ENCODE measurements at regions not wholly inside any gene's neighbourhood (a gene's known extent, or its start where the extent isn't known, plus 50 kb on each side); places are given as distances from the start of the nearest gene placed in this dataset.
"Not testable (repeated sequence)": the region's sequence is repeated elsewhere in the genome, so short reads cannot be mapped to it uniquely, and the experiment has no call there.

- Histone ChIP-seq H3K27me3 (no peaks in the 10 kb centered on the region), H3K9me3 (no peaks in the 10 kb centered on the region), H3K27ac (no peak overlapping the region), H3K4me3 (no peak overlapping the region), H3K4me1 (no peaks in the 10 kb centered on the region), H3K36me3 (no peaks in the 10 kb centered on the region)
- WGBS, 2 donors = 64 to 77% methylated on average over 2 of the region's 2 CpGs
- ATAC-seq (ENCODE audit: low FRiP score in 2 of 2) (no peak), DNase-seq (no peak)
- TF ChIP-seq POLR2A (IDR thresholded peaks at IDR 0.05) = no peak
- TF ChIP-seq, protein P1, sequence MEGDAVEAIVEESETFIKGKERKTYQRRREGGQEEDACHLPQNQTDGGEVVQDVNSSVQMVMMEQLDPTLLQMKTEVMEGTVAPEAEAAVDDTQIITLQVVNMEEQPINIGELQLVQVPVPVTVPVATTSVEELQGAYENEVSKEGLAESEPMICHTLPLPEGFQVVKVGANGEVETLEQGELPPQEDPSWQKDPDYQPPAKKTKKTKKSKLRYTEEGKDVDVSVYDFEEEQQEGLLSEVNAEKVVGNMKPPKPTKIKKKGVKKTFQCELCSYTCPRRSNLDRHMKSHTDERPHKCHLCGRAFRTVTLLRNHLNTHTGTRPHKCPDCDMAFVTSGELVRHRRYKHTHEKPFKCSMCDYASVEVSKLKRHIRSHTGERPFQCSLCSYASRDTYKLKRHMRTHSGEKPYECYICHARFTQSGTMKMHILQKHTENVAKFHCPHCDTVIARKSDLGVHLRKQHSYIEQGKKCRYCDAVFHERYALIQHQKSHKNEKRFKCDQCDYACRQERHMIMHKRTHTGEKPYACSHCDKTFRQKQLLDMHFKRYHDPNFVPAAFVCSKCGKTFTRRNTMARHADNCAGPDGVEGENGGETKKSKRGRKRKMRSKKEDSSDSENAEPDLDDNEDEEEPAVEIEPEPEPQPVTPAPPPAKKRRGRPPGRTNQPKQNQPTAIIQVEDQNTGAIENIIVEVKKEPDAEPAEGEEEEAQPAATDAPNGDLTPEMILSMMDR (IDR thresholded peaks at IDR 0.05) = no peak
Observed at GRCh38 chr4:19557161-19557560, 694.5 kb upstream of the SLIT2 start.

DNA sequence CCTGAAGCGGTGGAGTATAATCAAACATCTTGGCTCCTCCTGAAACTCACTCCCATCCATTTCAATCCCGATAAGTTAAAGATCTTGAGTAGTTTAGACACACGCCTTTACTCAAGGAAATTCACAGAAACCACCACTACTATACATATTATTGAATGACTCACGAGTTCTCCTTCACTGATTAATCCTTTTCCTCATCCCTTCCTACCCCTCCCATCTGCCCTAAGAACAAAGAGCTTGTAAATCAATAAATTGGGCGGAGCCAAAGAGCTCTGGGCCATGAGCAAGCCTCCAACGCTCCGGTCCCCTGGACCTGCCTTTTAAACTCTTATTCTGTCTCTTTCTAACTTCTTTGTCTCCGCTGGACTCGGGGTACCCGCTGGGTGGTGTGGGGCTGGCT lies 695.4 kb upstream of the SLIT2 start:
- 87 to 89% methylated on average over 10 of the region's 10 CpGs for WGBS, 2 donors
- ATAC-seq (ENCODE audit: low FRiP score in 2 of 2) = not testable (repeated sequence)

DNA sequence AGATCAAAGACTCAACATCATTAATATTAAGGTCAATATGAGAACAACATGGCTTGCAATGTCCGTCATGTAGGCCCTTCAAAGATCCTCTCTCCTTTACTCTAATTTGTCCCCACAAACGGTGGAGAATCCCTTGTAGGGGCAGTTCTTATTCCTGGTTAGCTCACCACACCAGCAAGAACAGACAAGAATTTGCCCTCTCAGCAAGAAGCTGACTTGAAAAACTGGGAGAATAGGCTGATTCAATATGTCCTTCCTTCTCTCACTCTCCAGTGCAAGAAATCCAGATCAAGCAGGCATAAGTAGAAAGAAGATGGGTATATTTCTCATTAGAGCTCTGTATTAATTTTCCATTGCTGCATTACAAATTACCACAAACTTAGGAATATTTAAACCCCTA lies 704.2 kb upstream of the SLIT2 start:
- DNase-seq = no peak

More for the DNA sequence above, 695.4 kb upstream of the SLIT2 start:
- not testable (repeated sequence) for H3K4me3 ChIP-seq, H3K27me3 ChIP-seq, H3K9me3 ChIP-seq, DNase-seq, H3K27ac ChIP-seq, H3K36me3 ChIP-seq, H3K4me1 ChIP-seq

GRCh38 chr4:19544446-19545125 lies 707.1 kb upstream of the SLIT2 start:
- Histone ChIP-seq H3K27ac (no peak overlapping the region), H3K4me3 (no peak overlapping the region), H3K4me1 (no peaks in the 10 kb centered on the region), H3K9me3 (no peaks in the 10 kb centered on the region), H3K36me3 (no peaks in the 10 kb centered on the region), H3K27me3 (no peaks in the 10 kb centered on the region)
- DNase-seq (no peak), ATAC-seq (ENCODE audit: low FRiP score in 2 of 2) (no peak)
- WGBS, 2 donors = 71 to 75% methylated on average over 4 of the region's 4 CpGs
- no peak for TF ChIP-seq EP300 (IDR thresholded peaks at IDR 0.05)
- TF ChIP-seq POLR2A (IDR thresholded peaks at IDR 0.05) = no peak
- TF ChIP-seq, protein P1 (IDR thresholded peaks at IDR 0.05) = no peak
- no peak for TF ChIP-seq POLR2AphosphoS5 (IDR thresholded peaks at IDR 0.05)

More for the DNA sequence above, 704.2 kb upstream of the SLIT2 start:
- Histone ChIP-seq H3K4me1 (no peaks in the 10 kb centered on the region), H3K27ac (no peak overlapping the region), H3K27me3 (no peaks in the 10 kb centered on the region), H3K4me3 (no peak overlapping the region), H3K9me3 (no peaks in the 10 kb centered on the region), H3K36me3 (no peaks in the 10 kb centered on the region)
- ATAC-seq (ENCODE audit: low FRiP score in 2 of 2) = no peak
- TF ChIP-seq EP300 (IDR thresholded peaks at IDR 0.05) = no peak
- 63 to 76% methylated on average over 2 of the region's 2 CpGs for WGBS, 2 donors

- 76 to 80% methylated on average over 6 of the region's 6 CpGs for WGBS, 2 donors
- ATAC-seq (ENCODE audit: low FRiP score in 2 of 2) (no peak), DNase-seq (no peak)
- Histone ChIP-seq H3K4me3 (no peak overlapping the region), H3K9me3 (no peaks in the 10 kb centered on the region), H3K4me1 (no peaks in the 10 kb centered on the region), H3K27ac (no peak overlapping the region), H3K36me3 (no peaks in the 10 kb centered on the region), H3K27me3 (no peaks in the 10 kb centered on the region)
- TF ChIP-seq, protein P1 (IDR thresholded peaks at IDR 0.05) = no peak
- TF ChIP-seq POLR2AphosphoS5 (IDR thresholded peaks at IDR 0.05) (no peak), POLR2A (IDR thresholded peaks at IDR 0.05) (no peak), EP300 (IDR thresholded peaks at IDR 0.05) (no peak)
Observed at GRCh38 chr4:19540859-19541540, 710.7 kb upstream of the SLIT2 start.

DNA sequence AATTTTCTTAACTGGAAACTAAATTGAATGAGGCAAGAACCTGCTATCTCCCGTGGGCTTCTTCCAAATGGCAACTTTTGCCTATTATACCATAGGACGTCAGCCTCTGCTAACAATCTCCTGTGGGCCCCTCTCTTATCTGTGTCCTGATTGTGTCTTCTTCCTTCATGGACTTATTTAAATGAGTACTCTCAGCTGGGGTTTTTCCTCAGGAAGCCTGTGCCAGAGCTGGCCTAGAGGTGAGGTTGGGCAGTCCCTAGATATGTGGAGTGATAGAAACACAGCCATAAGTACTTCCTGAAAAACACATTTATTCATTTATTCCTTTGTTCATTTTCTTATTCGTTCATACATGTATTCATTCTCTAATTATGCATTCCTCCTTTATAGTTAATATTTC lies 712.5 kb upstream of the SLIT2 start:
- TF ChIP-seq POLR2AphosphoS5 (IDR thresholded peaks at IDR 0.05) (no peak), POLR2A (IDR thresholded peaks at IDR 0.05) (no peak), EP300 (IDR thresholded peaks at IDR 0.05) (no peak)
- TF ChIP-seq, protein P1 (IDR thresholded peaks at IDR 0.05) = no peak
- no peak overlapping the region for H3K27ac ChIP-seq
- no peaks in the 10 kb centered on the region for H3K9me3 ChIP-seq
- no peaks in the 10 kb centered on the region for H3K4me1 ChIP-seq
- no peaks in the 10 kb centered on the region for H3K36me3 ChIP-seq
- DNase-seq (no peak), ATAC-seq (ENCODE audit: low FRiP score in 2 of 2) (no peak)
- WGBS, 2 donors = 70 to 71% methylated on average over 3 of the region's 3 CpGs
- H3K27me3 ChIP-seq = no peaks in the 10 kb centered on the region
- no peak overlapping the region for H3K4me3 ChIP-seq
